ENCODE measurements at regions not wholly inside any gene's neighbourhood (a gene's known extent, or its start where the extent isn't known, plus 50 kb on each side); places are given as distances from the start of the nearest gene placed in this dataset.

DNA sequence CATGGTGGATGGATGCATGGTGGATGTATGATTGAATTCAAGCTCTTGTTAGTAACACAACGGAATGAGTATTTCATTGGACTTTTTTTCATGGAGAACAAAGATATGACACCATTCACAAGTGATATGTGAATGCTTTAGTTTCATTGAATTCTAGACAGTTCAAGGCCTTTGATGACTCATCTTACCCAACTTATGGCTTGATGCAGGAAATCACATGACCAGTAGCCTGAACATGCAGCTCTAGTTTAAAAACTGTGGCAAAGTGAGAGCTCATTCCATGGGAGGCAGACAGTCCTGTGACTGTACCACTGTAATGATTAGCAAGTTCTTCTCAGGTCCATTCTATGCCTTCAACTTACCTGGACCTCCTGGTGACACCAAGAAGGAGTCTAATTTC, 1239.3 kb downstream of the TYW1 start:
- TF ChIP-seq, protein P1, sequence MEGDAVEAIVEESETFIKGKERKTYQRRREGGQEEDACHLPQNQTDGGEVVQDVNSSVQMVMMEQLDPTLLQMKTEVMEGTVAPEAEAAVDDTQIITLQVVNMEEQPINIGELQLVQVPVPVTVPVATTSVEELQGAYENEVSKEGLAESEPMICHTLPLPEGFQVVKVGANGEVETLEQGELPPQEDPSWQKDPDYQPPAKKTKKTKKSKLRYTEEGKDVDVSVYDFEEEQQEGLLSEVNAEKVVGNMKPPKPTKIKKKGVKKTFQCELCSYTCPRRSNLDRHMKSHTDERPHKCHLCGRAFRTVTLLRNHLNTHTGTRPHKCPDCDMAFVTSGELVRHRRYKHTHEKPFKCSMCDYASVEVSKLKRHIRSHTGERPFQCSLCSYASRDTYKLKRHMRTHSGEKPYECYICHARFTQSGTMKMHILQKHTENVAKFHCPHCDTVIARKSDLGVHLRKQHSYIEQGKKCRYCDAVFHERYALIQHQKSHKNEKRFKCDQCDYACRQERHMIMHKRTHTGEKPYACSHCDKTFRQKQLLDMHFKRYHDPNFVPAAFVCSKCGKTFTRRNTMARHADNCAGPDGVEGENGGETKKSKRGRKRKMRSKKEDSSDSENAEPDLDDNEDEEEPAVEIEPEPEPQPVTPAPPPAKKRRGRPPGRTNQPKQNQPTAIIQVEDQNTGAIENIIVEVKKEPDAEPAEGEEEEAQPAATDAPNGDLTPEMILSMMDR (IDR thresholded peaks at IDR 0.05; ENCODE audit: control insufficient read depth, extremely low read depth, insufficient read depth), result no peak
- DNase-seq (ENCODE audit: low read depth), result no peak
- no peak overlapping the region for H3K4me3 ChIP-seq (ENCODE audit: low read depth, low read length)

DNA sequence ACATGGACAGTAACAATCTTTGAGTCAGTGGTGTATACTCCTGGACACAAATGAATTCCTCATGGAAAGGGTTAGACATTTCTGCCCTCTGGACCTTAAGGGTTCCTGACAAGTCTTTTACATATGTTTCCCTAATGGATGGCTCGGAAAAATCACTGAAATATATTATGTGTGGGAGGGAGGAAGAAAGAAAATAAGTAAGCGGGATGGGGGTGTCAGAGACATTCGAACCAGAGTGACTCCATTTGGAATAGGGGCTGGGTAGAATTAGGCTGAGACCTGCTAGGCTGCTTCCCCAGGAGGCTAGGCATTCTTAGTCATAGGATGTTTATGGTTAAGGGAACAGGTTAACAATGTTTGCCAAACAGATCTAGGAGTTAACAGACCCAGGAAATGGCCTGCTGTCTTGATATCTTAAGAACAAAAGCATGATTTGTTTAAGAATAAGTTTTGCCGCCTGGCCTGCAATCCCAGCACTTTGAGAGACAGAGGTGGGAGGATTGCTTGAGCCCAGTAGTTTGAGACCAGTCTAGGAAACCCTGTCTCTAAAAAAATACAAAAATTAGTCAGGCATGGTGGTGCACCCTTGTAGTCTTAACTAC, 1241.7 kb downstream of the TYW1 start:
- no peak overlapping the region for H3K4me3 ChIP-seq (ENCODE audit: low read depth, low read length)
- TF ChIP-seq, protein P1 (IDR thresholded peaks at IDR 0.05; ENCODE audit: control insufficient read depth, extremely low read depth, insufficient read depth), result no peak
- DNase-seq (ENCODE audit: low read depth), result no peak

DNA sequence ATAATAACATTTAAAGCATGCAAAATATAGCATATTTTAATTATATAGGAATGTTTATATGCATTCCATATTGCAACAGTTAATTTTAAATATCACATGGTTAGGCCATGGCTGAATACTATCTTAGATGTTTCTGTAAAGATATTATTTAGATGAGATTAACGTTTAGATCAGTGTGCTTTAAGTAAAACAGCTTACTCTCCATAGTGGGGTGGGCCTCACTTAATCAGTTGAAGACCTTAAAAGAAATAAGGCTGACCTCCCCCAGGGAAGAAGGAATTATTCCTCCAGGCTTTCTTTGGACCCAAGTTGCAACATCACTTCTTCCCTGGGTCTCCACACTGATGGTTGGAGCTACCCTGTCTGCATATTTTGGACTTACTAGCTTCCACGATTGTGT, 1246.5 kb downstream of the TYW1 start:
- H3K4me3 ChIP-seq (ENCODE audit: low read depth, low read length), result no peak overlapping the region
- TF ChIP-seq, protein P1 (IDR thresholded peaks at IDR 0.05; ENCODE audit: control insufficient read depth, extremely low read depth, insufficient read depth), result no peak
- no peak for DNase-seq (ENCODE audit: low read depth)

DNA sequence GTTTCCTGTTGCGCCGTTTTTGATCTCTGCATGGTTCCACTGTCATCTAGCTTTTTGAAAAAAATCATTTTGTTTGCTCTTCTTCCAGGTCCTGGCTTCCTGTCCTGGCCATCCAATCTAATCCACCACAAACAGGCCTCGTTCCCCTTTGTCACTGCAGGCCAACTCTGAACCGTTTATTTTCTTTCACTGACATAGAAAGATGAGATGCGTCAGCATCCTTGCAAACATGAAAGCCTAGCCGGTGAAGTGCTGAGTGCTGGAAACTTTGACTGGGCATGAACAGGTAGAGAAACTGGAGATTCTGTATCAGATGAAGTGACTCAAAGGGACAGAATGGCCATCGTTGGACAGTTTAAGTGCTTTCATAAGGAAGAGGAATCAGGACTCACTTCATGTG, 1247.8 kb downstream of the TYW1 start:
- TF ChIP-seq, protein P1 (IDR thresholded peaks at IDR 0.05; ENCODE audit: control insufficient read depth, extremely low read depth, insufficient read depth), result no peak
- DNase-seq (ENCODE audit: low read depth), result no peak
- no peak overlapping the region for H3K4me3 ChIP-seq (ENCODE audit: low read depth, low read length)

DNA sequence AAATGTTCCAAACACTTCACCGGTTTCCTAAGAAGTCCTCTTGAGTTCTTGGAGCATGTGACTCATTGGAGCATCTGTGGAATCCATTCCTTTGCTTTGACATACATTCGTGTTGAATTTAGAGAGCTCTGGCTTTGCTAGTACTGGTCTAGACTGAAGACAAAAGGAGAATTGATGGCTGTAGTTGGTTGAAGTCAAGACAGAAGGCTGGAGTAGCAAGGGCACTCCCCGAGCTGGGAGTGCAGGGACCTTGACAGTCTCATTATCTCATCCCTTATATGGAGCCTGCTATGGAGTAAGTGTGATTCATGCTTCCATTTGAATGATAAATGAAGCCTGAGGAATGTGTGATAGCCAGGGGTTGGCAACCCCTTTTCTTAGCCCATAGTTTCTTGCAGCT, 1249.1 kb downstream of the TYW1 start:
- no peak overlapping the region for H3K4me3 ChIP-seq (ENCODE audit: low read depth, low read length)
- DNase-seq (ENCODE audit: low read depth), result no peak
- TF ChIP-seq, protein P1 (IDR thresholded peaks at IDR 0.05; ENCODE audit: control insufficient read depth, extremely low read depth, insufficient read depth), result no peak

DNA sequence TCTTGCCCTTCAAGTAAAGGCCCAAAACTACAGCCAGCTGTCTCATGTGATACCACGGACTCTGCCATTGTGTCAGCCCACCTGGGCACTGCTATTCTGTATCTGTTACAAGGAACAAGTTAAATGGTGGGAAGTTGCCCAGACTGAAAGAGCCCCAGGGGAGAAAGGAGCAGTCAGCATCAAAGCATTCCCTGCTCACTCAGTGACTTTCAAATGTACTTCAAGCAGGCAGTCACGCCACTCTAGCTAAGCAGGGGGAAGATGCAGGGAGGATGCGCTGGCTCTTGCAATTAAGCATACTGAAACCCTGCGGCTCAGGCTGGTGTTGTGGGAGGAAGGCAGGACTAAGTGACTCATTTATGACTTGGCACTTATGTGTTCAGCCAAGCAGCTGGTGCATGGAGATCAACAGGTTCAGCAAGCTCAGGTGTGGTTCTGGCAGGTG, 1249.6 kb downstream of the TYW1 start:
- DNase-seq (ENCODE audit: low read depth), result no peak
- no peak overlapping the region for H3K4me3 ChIP-seq (ENCODE audit: low read depth, low read length)
- TF ChIP-seq, protein P1 (IDR thresholded peaks at IDR 0.05; ENCODE audit: control insufficient read depth, extremely low read depth, insufficient read depth), result no peak

DNA sequence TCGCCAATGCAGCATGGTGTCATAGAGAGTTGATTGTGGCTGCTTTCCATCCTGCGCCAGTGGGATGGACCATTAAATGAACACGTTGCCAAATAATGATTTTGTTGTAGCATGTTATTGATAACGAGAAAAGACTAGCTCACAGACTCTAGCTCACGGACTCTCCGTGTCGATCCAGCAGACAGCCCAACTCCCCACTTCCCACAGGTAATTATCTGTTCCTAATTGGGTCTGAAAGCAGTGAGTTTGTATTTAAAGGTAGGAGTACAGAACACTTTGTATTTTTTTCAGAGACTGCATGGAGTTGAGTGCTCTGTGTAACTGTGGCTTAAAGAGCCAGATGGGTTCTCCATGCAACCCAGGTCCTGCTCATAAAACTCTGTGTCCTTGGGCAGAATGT, 1250.5 kb downstream of the TYW1 start:
- H3K4me3 ChIP-seq (ENCODE audit: low read depth, low read length), result no peak overlapping the region

More for the DNA sequence above, 1250.5 kb downstream of the TYW1 start:
- TF ChIP-seq, protein P1 (IDR thresholded peaks at IDR 0.05; ENCODE audit: control insufficient read depth, extremely low read depth, insufficient read depth), result no peak
- no peak for DNase-seq (ENCODE audit: low read depth)

All from LNCaP clone FGC (cell line).